ENCODE measurements at regions not wholly inside any gene's neighbourhood (a gene's known extent, or its start where the extent isn't known, plus 50 kb on each side); places are given as distances from the start of the nearest gene placed in this dataset.

DNA sequence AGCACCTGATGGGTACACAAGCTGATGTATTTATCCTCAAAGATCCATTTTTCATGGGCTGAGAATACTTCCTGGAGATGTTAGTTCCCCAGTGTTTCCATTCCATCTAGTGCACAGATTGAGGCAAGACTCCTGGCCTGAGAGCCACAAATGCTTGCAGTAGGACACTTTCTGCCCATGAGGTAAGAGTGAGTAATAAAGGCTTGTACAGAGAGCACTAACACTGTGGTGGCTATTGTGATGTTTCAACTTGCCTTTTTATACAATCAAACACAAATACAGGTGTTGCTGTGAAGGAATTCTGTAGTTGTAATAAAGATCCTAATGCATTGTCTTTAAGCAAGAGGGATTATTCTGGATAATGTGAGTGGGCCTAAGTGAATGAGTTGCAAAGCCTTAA is 186.1 kb upstream of the ADAMTS5 start:
- TF ChIP-seq, protein P1, sequence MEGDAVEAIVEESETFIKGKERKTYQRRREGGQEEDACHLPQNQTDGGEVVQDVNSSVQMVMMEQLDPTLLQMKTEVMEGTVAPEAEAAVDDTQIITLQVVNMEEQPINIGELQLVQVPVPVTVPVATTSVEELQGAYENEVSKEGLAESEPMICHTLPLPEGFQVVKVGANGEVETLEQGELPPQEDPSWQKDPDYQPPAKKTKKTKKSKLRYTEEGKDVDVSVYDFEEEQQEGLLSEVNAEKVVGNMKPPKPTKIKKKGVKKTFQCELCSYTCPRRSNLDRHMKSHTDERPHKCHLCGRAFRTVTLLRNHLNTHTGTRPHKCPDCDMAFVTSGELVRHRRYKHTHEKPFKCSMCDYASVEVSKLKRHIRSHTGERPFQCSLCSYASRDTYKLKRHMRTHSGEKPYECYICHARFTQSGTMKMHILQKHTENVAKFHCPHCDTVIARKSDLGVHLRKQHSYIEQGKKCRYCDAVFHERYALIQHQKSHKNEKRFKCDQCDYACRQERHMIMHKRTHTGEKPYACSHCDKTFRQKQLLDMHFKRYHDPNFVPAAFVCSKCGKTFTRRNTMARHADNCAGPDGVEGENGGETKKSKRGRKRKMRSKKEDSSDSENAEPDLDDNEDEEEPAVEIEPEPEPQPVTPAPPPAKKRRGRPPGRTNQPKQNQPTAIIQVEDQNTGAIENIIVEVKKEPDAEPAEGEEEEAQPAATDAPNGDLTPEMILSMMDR (conservative IDR thresholded peaks at IDR 0.05 in 1 of 2, IDR thresholded peaks at IDR 0.05 in 1 of 2; ENCODE audit: extremely low read depth in 1 of 2, insufficient read depth in 1 of 2, low read depth in 1 of 2, low read length in 2 of 2), result no peak
- TF ChIP-seq EZH2 (IDR thresholded peaks at IDR 0.05; ENCODE audit: borderline replicate concordance, low read length), result no peak
